HCT116 (cell line): ENCODE measurements at regions not wholly inside any gene's neighbourhood (a gene's known extent, or its start where the extent isn't known, plus 50 kb on each side); places are given as distances from the start of the nearest gene placed in this dataset.

Experiments
- ATAC-seq: fragments of 200-7000 bp; cut with Tn5 transposase; 2 replicates; pipeline ENCODE4 v1.9.1; 2020; ENCODE audit warnings: mild to moderate bottlenecking, moderate library complexity
- BruUV-seq: library from RNA; stranded (reverse); fragments of 400-500 nt; replicated peaks from 2 replicates; lab custom pipeline; 2021; lab: Mats Ljungman, UMichigan
- CTCF ChIA-PET: fragments of 300-600 bp; sonication (Branson Sonifier 250); formaldehyde crosslinking; loops from one replicate; lab custom pipeline; 2021; ENCODE audit warnings: antibody characterized with exemption; lab: Charles Lee
- POLR2A ChIA-PET: fragments of 300-600, 350-600 bp; sonication (Branson Sonifier 250); formaldehyde crosslinking; loops from one replicate; lab custom pipeline; 2021; ENCODE audit warnings: antibody characterized with exemption; lab: Charles Lee
- RAD21 ChIA-PET, 2 experiments: fragments of 300-600 bp; sonication (Branson Sonifier 250); formaldehyde crosslinking; loops; one replicate each; lab custom pipeline; 2023; ENCODE audit warnings: low total read pairs in 2 of 2; ENCODE audit not compliant: uncharacterized antibody in 2 of 2, unreplicated experiment in 2 of 2, low non-redundant PET in 1 of 2; lab: Charles Lee
- DNase-seq: peaks from one replicate; pipeline ENCODE4 v3.0.0-alpha.2; 2010; ENCODE audit warnings: low read depth, low spot score
- H2AFZ ChIP-seq: fragments of 200-600 bp; shearing (Covaris generic), sonication (generic); 2 replicates; pipeline ENCODE4 v1.6.1; 2017; ENCODE audit warnings: low read depth, mixed run types, mixed read lengths, antibody characterized with exemption, low read length; ENCODE audit not compliant: poor library complexity, severe bottlenecking
- H3K27ac ChIP-seq: 2 replicates; pipeline ENCODE4 v1.5.1; 2012; ENCODE audit warnings: low read depth, low read length
- H3K27me3 ChIP-seq: fragments of 200-600 bp; sonication (generic); 2 replicates; pipeline ENCODE4 v1.6.1; 2016; ENCODE audit warnings: mixed run types, low read length, mixed read lengths; ENCODE audit not compliant: insufficient read depth
- H3K36me3 ChIP-seq, 2 experiments: fragments of 200-500 bp in 1 of 2; fragments of 200-600 bp in 1 of 2; sonication (Bioruptor generic) in 1 of 2; sonication (generic) in 1 of 2; 2 replicates each; pipeline versions ENCODE4 v1.5.1 to v1.6.1; 2014 to 2016; ENCODE audit warnings: low read length in 2 of 2, inconsistent platforms in 1 of 2, mixed read lengths in 1 of 2, mixed run types in 1 of 2; ENCODE audit not compliant: insufficient read depth in 2 of 2, control insufficient read depth in 1 of 2
- H3K4me1 ChIP-seq, 2 experiments: fragments of 200-600 bp in 1 of 2; sonication (generic) in 1 of 2; 2 replicates each; pipeline versions ENCODE4 v1.5.1 to v1.6.1; 2012 to 2017; ENCODE audit warnings: low read length in 2 of 2, inconsistent platforms in 1 of 2, mild to moderate bottlenecking in 1 of 2, mixed read lengths in 1 of 2, mixed run types in 1 of 2, moderate library complexity in 1 of 2; ENCODE audit not compliant: insufficient read depth in 2 of 2, control insufficient read depth in 1 of 2
- H3K4me2 ChIP-seq: fragments of 200-600 bp; sonication (generic); 2 replicates; pipeline ENCODE4 v1.6.1; 2017; ENCODE audit warnings: mixed run types, low read length, mixed read lengths
- H3K4me3 ChIP-seq, 2 experiments: fragments of 200-600 bp in 1 of 2; sonication (generic) in 1 of 2; replicated peaks in 1 of 2; 2 replicates each; pipeline ENCODE4 v1.5.1; 2011 to 2016; ENCODE audit warnings: low read length in 2 of 2, control low read depth in 1 of 2, low read depth in 1 of 2, mild to moderate bottlenecking in 1 of 2, mixed read lengths in 1 of 2, mixed run types in 1 of 2
- H3K79me2 ChIP-seq: fragments of 200-600 bp; sonication (generic); 2 replicates; pipeline ENCODE4 v1.6.1; 2017; ENCODE audit warnings: mild to moderate bottlenecking, mixed run types, low read length, moderate library complexity, mixed read lengths; ENCODE audit not compliant: insufficient read depth
- H3K9ac ChIP-seq: fragments of 200-600 bp; sonication (generic); 2 replicates; pipeline ENCODE4 v1.6.1; 2016; ENCODE audit warnings: low read length, mixed read lengths
- H3K9me2 ChIP-seq: fragments of 200-600 bp; sonication (generic), shearing (Covaris generic); 2 replicates; pipeline ENCODE4 v1.6.1; 2017; ENCODE audit warnings: mixed run types, mild to moderate bottlenecking, moderate library complexity; ENCODE audit not compliant: insufficient read depth
- H3K9me3 ChIP-seq, 2 experiments: fragments of 200-500 bp in 1 of 2; fragments of 200-600 bp in 1 of 2; sonication (Bioruptor generic) in 1 of 2; sonication (generic) in 1 of 2; 2 replicates each; pipeline ENCODE4 v1.6.1; 2014 to 2017; ENCODE audit warnings: low read length in 2 of 2, mixed read lengths in 2 of 2, inconsistent platforms in 1 of 2, low read depth in 1 of 2, mild to moderate bottlenecking in 1 of 2, mixed run types in 1 of 2, moderate library complexity in 1 of 2; ENCODE audit not compliant: control insufficient read depth in 1 of 2, insufficient read depth in 1 of 2
- H4K20me1 ChIP-seq: fragments of 200-600 bp; sonication (generic), shearing (Covaris generic); 2 replicates; pipeline ENCODE4 v1.6.1; 2017; ENCODE audit warnings: mixed run types, mild to moderate bottlenecking, moderate library complexity; ENCODE audit not compliant: insufficient read depth
- CBX3 ChIP-seq: IDR thresholded peaks from 2 replicates; pipeline ENCODE4 v1.6.1; 2012; ENCODE audit warnings: low read depth
- CEBPB ChIP-seq: IDR thresholded peaks from 2 replicates; pipeline ENCODE4 v1.6.1; 2012; ENCODE audit warnings: low read depth
- CTCF ChIP-seq, 3 experiments: fragments of 200-600 bp in 1 of 3; sonication (generic) in 1 of 3; IDR thresholded peaks in 2 of 3; conservative IDR thresholded peaks in 1 of 3; 2 replicates each; pipeline ENCODE4 v1.5.1; 2012 to 2017; ENCODE audit warnings: low read depth in 2 of 3, low read length in 2 of 3, antibody characterized with exemption in 1 of 3, borderline replicate concordance in 1 of 3, control low read depth in 1 of 3, mild to moderate bottlenecking in 1 of 3, mixed read lengths in 1 of 3, mixed run types in 1 of 3, moderate library complexity in 1 of 3; ENCODE audit not compliant: insufficient read depth in 1 of 3
- JUND ChIP-seq: IDR thresholded peaks from 2 replicates; pipeline ENCODE4 v1.6.1; 2012
- POLR2A ChIP-seq: IDR thresholded peaks from 2 replicates; pipeline ENCODE4 v1.7.0; 2011; ENCODE audit warnings: borderline replicate concordance; ENCODE audit not compliant: insufficient read depth, insufficient read length; ENCODE audit errors: extremely low read depth
- POLR2AphosphoS5 ChIP-seq: IDR thresholded peaks from 2 replicates; pipeline ENCODE4 v1.6.1; 2011; ENCODE audit warnings: mild to moderate bottlenecking, low read depth, low read length, moderate library complexity
- REST ChIP-seq: IDR thresholded peaks from 2 replicates; pipeline ENCODE4 v1.6.1; 2012; ENCODE audit warnings: low read depth
- SIN3A ChIP-seq: IDR thresholded peaks from 2 replicates; pipeline ENCODE4 v1.6.1; 2012; ENCODE audit warnings: low read depth
- SP1 ChIP-seq: IDR thresholded peaks from 2 replicates; pipeline ENCODE4 v1.6.1; 2012; ENCODE audit warnings: low read depth
- YY1 ChIP-seq: IDR thresholded peaks from 2 replicates; pipeline ENCODE4 v1.6.1; 2011; ENCODE audit warnings: low read length, low read depth, moderate library complexity, mild to moderate bottlenecking; ENCODE audit not compliant: insufficient replicate concordance; ENCODE audit errors: extremely low read depth
- ZBTB33 ChIP-seq: IDR thresholded peaks from 2 replicates; pipeline ENCODE4 v1.6.1; 2011; ENCODE audit warnings: mild to moderate bottlenecking, low read length, moderate library complexity; ENCODE audit not compliant: insufficient replicate concordance; ENCODE audit errors: extremely low read depth
- ZFX ChIP-seq: fragments of 450-650 bp; IDR thresholded peaks from 2 replicates; pipeline ENCODE4 v1.6.1; 2017
- intact Hi-C: fragments of 100-400 bp; cut with micrococcal nuclease; formaldehyde crosslinking; loops from 2 replicates; pipeline ENCODE4 v1.10.0; 2022

GRCh38 chr10:37733822-37734221, 123.6 kb downstream of the ZNF248 start:
- no peak for ATAC-seq
- no peak for TF ChIP-seq ZFX
- no peak for TF ChIP-seq CTCF (IDR thresholded peaks at IDR 0.05 in 2 of 3, conservative IDR thresholded peaks at IDR 0.05 in 1 of 3; ENCODE audit: borderline replicate concordance in 1 of 3, insufficient read depth in 1 of 3, low read depth in 2 of 3, low read length in 2 of 3)
- TF ChIP-seq REST: no peak
- TF ChIP-seq ZBTB33: no peak
- TF ChIP-seq POLR2AphosphoS5: no peak
- TF ChIP-seq POLR2A: no peak
- no peak for TF ChIP-seq CEBPB
- TF ChIP-seq SP1: no peak
- TF ChIP-seq CBX3: no peak
- no peak for TF ChIP-seq JUND
- no peak for TF ChIP-seq SIN3A
- no peak for TF ChIP-seq YY1
- TF ChIP-seq, all 23 proteins: peak for 0
- ChIA-PET POLR2A (no interaction called here), CTCF (no interaction called here), RAD21 (no interaction called here)
- Histone ChIP-seq H3K79me2 (no peaks in the 10 kb centered on the region), H3K27ac (no peak overlapping the region), H3K9ac (no peak overlapping the region), H3K36me3 (no peaks in the 10 kb centered on the region), H3K4me1 (peaks cover 0 to 10% of the 10 kb centered on the region in 2 experiments; a peak in 2 of 4 replicates), H3K4me3 (no peak overlapping the region), H2AFZ (no peak overlapping the region), H3K9me2 (no peaks in the 10 kb centered on the region), H3K27me3 (no peaks in the 10 kb centered on the region), H4K20me1 (no peaks in the 10 kb centered on the region), H3K4me2 (no peak overlapping the region), H3K9me3 (no peaks in the 10 kb centered on the region)
- intact Hi-C loops: no loop called here
- no peak for DNase-seq
- no TSS peak for BruUV-seq
